ENCODE measurements at regions not wholly inside any gene's neighbourhood (a gene's known extent, or its start where the extent isn't known, plus 50 kb on each side); places are given as distances from the start of the nearest gene placed in this dataset.

GRCh38 chr10:130244928-130245495 is 108.8 kb downstream of the GLRX3 start:
- H3F3A ChIP-seq (ENCODE audit: low read depth): no peaks in the 10 kb centered on the region
- H3K79me2 ChIP-seq (ENCODE audit: insufficient read depth, low read length): no peaks in the 10 kb centered on the region
- peaks cover 11% of the 10 kb centered on the region for H3K27me3 ChIP-seq (ENCODE audit: insufficient read depth, low read length, poor library complexity, severe bottlenecking)
- H3K9ac ChIP-seq (ENCODE audit: low read depth, low read length, poor library complexity, severe bottlenecking): no peak overlapping the region
- no peaks in the 10 kb centered on the region for H3K9me3 ChIP-seq (ENCODE audit: insufficient read depth, low read depth, low read length)
- H3K4me2 ChIP-seq (ENCODE audit: low read depth, low read length, poor library complexity, severe bottlenecking): no peak overlapping the region
- H3K9me2 ChIP-seq (replicated peaks; ENCODE audit: low read depth, low read length): no peaks in the 10 kb centered on the region
- H2AFZ ChIP-seq (ENCODE audit: low read length): no peak overlapping the region
- no peak for TF ChIP-seq CTCF (conservative IDR thresholded peaks at IDR 0.05; ENCODE audit: low read length)
- H3K4me3 ChIP-seq (ENCODE audit: low read length, poor library complexity, severe bottlenecking): no peak overlapping the region
- peaks cover 7% of the 10 kb centered on the region for H3K4me1 ChIP-seq (ENCODE audit: insufficient read depth, low read length, poor library complexity, severe bottlenecking)
- no peaks in the 10 kb centered on the region for H4K20me1 ChIP-seq (ENCODE audit: insufficient read depth, low read length, poor library complexity, severe bottlenecking)
- H3K36me3 ChIP-seq (ENCODE audit: insufficient read depth, low read length): no peaks in the 10 kb centered on the region

- no peaks in the 10 kb centered on the region for H3K36me3 ChIP-seq (ENCODE audit: insufficient read depth, low read length)
- peaks cover 11% of the 10 kb centered on the region for H3K27me3 ChIP-seq (ENCODE audit: insufficient read depth, low read length, poor library complexity, severe bottlenecking)
- H3K9ac ChIP-seq (ENCODE audit: low read depth, low read length, poor library complexity, severe bottlenecking): no peak overlapping the region
- TF ChIP-seq CTCF (conservative IDR thresholded peaks at IDR 0.05; ENCODE audit: low read length) (no peak), EZH2phosphoT487 (IDR thresholded peaks at IDR 0.05; ENCODE audit: borderline replicate concordance) (no peak)
- no peaks in the 10 kb centered on the region for H3K9me2 ChIP-seq (replicated peaks; ENCODE audit: low read depth, low read length)
- no peaks in the 10 kb centered on the region for H3F3A ChIP-seq (ENCODE audit: low read depth)
- H3K4me1 ChIP-seq (ENCODE audit: insufficient read depth, low read length, poor library complexity, severe bottlenecking): peaks cover 7% of the 10 kb centered on the region
- no peaks in the 10 kb centered on the region for H4K20me1 ChIP-seq (ENCODE audit: insufficient read depth, low read length, poor library complexity, severe bottlenecking)
- no peak overlapping the region for H3K4me2 ChIP-seq (ENCODE audit: low read depth, low read length, poor library complexity, severe bottlenecking)
- no peaks in the 10 kb centered on the region for H3K79me2 ChIP-seq (ENCODE audit: insufficient read depth, low read length)
- H2AFZ ChIP-seq (ENCODE audit: low read length): no peak overlapping the region
- H3K4me3 ChIP-seq (ENCODE audit: low read length, poor library complexity, severe bottlenecking): no peak overlapping the region
- H3K9me3 ChIP-seq (ENCODE audit: insufficient read depth, low read depth, low read length): no peaks in the 10 kb centered on the region
Measured at GRCh38 chr10:130246113-130246512, 109.9 kb downstream of the GLRX3 start.

- no peak overlapping the region for H3K9ac ChIP-seq (ENCODE audit: low read depth, low read length, poor library complexity, severe bottlenecking)
- no peak overlapping the region for H3K4me2 ChIP-seq (ENCODE audit: low read depth, low read length, poor library complexity, severe bottlenecking)
- H3K9me2 ChIP-seq (replicated peaks; ENCODE audit: low read depth, low read length): no peaks in the 10 kb centered on the region
- no peaks in the 10 kb centered on the region for H3K36me3 ChIP-seq (ENCODE audit: insufficient read depth, low read length)
- no peak overlapping the region for H3K4me3 ChIP-seq (ENCODE audit: low read length, poor library complexity, severe bottlenecking)
- H2AFZ ChIP-seq (ENCODE audit: low read length): no peak overlapping the region
- H3K27me3 ChIP-seq (ENCODE audit: insufficient read depth, low read length, poor library complexity, severe bottlenecking): no peaks in the 10 kb centered on the region
- no peaks in the 10 kb centered on the region for H3F3A ChIP-seq (ENCODE audit: low read depth)
- no peaks in the 10 kb centered on the region for H3K79me2 ChIP-seq (ENCODE audit: insufficient read depth, low read length)
- TF ChIP-seq EZH2phosphoT487 (IDR thresholded peaks at IDR 0.05; ENCODE audit: borderline replicate concordance) (no peak), CTCF (conservative IDR thresholded peaks at IDR 0.05; ENCODE audit: low read length) (no peak)
- H3K4me1 ChIP-seq (ENCODE audit: insufficient read depth, low read length, poor library complexity, severe bottlenecking): no peaks in the 10 kb centered on the region
- H4K20me1 ChIP-seq (ENCODE audit: insufficient read depth, low read length, poor library complexity, severe bottlenecking): no peaks in the 10 kb centered on the region
- H3K9me3 ChIP-seq (ENCODE audit: insufficient read depth, low read depth, low read length): no peaks in the 10 kb centered on the region; the same call in 1 of the 2 replicates
Measured at GRCh38 chr10:130250127-130250526, 113.9 kb downstream of the GLRX3 start.
